ENCODE measurements at regions not wholly inside any gene's neighbourhood (a gene's known extent, or its start where the extent isn't known, plus 50 kb on each side); places are given as distances from the start of the nearest gene placed in this dataset.

- H3T11ph ChIP-seq (ENCODE audit: low read length), result no peak overlapping the region
- peaks cover 4% of the 10 kb centered on the region; the same call in 1 of the 2 replicates for H3K4me1 ChIP-seq (ENCODE audit: insufficient read depth, low read length)
- H3K4me1 Mint-ChIP-seq, result peaks cover 9 to 29% of the 10 kb centered on the region in 2 experiments
- no peaks in the 10 kb centered on the region; the same call in none of the 2 replicates for H3K27me3 Mint-ChIP-seq (ENCODE audit: low read depth)
- no peak overlapping the region for H3K56ac ChIP-seq (ENCODE audit: insufficient read length, low read depth, low read length)
- no peak overlapping the region for H2BK5ac ChIP-seq (ENCODE audit: insufficient read length, low read length)
- no peak overlapping the region for H3K9ac ChIP-seq (ENCODE audit: extremely low read depth, insufficient read length, low read length)
- H3K79me2 ChIP-seq (ENCODE audit: insufficient read depth, low read length), result no peaks in the 10 kb centered on the region
- no peak overlapping the region for H3K4ac ChIP-seq (ENCODE audit: low read depth, low read length)
- H4K5ac ChIP-seq (ENCODE audit: insufficient read length, low read depth, low read length), result no peak overlapping the region
- no peak for TF ChIP-seq CTCF (conservative IDR thresholded peaks at IDR 0.05)
- no peaks in the 10 kb centered on the region for H4K20me1 ChIP-seq (ENCODE audit: control insufficient read depth, insufficient read depth, insufficient read length)
- no peak overlapping the region for H2BK20ac ChIP-seq (ENCODE audit: low read depth, low read length, poor library complexity, severe bottlenecking)
- H2BK120ac ChIP-seq (ENCODE audit: low read depth, low read length, poor library complexity, severe bottlenecking), result no peak overlapping the region
- no peak overlapping the region for H2AFZ ChIP-seq (ENCODE audit: low read length)
- peaks cover 5% of the 10 kb centered on the region for H3K9me3 ChIP-seq (ENCODE audit: control insufficient read depth, low read depth, low read length)
- H3K27ac ChIP-seq (ENCODE audit: insufficient read length, low read depth, low read length), result no peak overlapping the region
- no peak overlapping the region for H2AK5ac ChIP-seq (ENCODE audit: insufficient read length, low read length)
- H3K18ac ChIP-seq (ENCODE audit: insufficient read length, low read depth, low read length), result no peak overlapping the region
- no peak overlapping the region for H3K14ac ChIP-seq (ENCODE audit: insufficient read depth, low read length)
- no peak for DNase-seq
- H3K79me1 ChIP-seq (ENCODE audit: insufficient read depth, low read depth, low read length, poor library complexity, severe bottlenecking), result no peaks in the 10 kb centered on the region
- no peaks in the 10 kb centered on the region for H3K23me2 ChIP-seq (ENCODE audit: insufficient read length, low read depth, low read length, poor library complexity, severe bottlenecking)
- H2BK12ac ChIP-seq (ENCODE audit: insufficient read length, low read depth, low read length), result no peak overlapping the region
- no peaks in the 10 kb centered on the region for H3K27me3 ChIP-seq (ENCODE audit: insufficient read depth, low read length)
- H3K23ac ChIP-seq (ENCODE audit: insufficient read length, low read depth, low read length), result no peak overlapping the region
- no peak overlapping the region for H4K91ac ChIP-seq (ENCODE audit: insufficient read length, low read depth, low read length)
- H3K36me3 Mint-ChIP-seq (ENCODE audit: insufficient read depth in 1 of 3, low read depth in 3 of 3), result peaks cover 1 to 10% (median 3%) of the 10 kb centered on the region in 3 experiments; a peak in 3 of 7 replicates
- H3K4me2 ChIP-seq (ENCODE audit: insufficient read depth, insufficient read length, low read length), result no peak overlapping the region
- H3K4me3 Mint-ChIP-seq, result no peak overlapping the region
- no peak overlapping the region for H4K8ac ChIP-seq (replicated peaks; ENCODE audit: insufficient read length, low read depth, low read length)
- H2BK15ac ChIP-seq (ENCODE audit: low read depth, low read length), result no peak overlapping the region
- peaks cover 10 to 11% of the 10 kb centered on the region in 2 experiments for H3K9me3 Mint-ChIP-seq
- H3K27ac Mint-ChIP-seq, result no peak overlapping the region
- no CpG with 5 or more reads among the region's 7 CpGs for WGBS (ENCODE audit: extremely low coverage, insufficient read length, low lambda C conversion rate)
These were observed 104.2 kb upstream of the PFN2 start for GRCh38 chr3:150074697-150075416.
